ENCODE measurements at regions not wholly inside any gene's neighbourhood (a gene's known extent, or its start where the extent isn't known, plus 50 kb on each side); places are given as distances from the start of the nearest gene placed in this dataset.

DNA sequence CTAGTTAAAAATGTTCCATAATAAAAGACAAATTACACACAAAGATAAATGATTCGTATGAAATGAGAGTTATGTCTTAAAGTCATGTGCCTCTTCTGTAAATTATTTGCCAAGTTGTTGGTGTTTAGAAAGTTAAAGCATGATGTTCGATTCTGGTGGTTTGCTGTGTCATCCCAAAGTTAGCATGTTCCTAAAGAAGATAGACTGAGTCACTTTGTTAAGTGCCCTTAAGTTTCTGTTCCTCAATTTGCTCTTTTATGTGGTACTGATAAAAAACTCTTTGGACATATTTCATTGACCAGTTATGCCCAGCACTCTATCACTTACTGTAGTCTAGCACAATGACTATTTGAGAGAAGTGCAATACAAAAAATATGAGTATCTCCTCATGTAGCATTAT, 366.9 kb upstream of the ZNF608 start:
- no peak for TF ChIP-seq POLR2A (IDR thresholded peaks at IDR 0.05)
- TF ChIP-seq, protein P1, sequence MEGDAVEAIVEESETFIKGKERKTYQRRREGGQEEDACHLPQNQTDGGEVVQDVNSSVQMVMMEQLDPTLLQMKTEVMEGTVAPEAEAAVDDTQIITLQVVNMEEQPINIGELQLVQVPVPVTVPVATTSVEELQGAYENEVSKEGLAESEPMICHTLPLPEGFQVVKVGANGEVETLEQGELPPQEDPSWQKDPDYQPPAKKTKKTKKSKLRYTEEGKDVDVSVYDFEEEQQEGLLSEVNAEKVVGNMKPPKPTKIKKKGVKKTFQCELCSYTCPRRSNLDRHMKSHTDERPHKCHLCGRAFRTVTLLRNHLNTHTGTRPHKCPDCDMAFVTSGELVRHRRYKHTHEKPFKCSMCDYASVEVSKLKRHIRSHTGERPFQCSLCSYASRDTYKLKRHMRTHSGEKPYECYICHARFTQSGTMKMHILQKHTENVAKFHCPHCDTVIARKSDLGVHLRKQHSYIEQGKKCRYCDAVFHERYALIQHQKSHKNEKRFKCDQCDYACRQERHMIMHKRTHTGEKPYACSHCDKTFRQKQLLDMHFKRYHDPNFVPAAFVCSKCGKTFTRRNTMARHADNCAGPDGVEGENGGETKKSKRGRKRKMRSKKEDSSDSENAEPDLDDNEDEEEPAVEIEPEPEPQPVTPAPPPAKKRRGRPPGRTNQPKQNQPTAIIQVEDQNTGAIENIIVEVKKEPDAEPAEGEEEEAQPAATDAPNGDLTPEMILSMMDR (IDR thresholded peaks at IDR 0.05): no peak
